Endothelial cell of umbilical vein (primary cell): ENCODE measurements at regions not wholly inside any gene's neighbourhood (a gene's known extent, or its start where the extent isn't known, plus 50 kb on each side); places are given as distances from the start of the nearest gene placed in this dataset.

Experiments
- EZH2 ChIP-seq: IDR thresholded peaks from 2 replicates; pipeline ENCODE4 v1.6.1; 2012; ENCODE audit warnings: borderline replicate concordance, low read depth, mild to moderate bottlenecking, moderate library complexity, low read length, inconsistent platforms; ENCODE audit not compliant: severe bottlenecking
- JUN ChIP-seq: IDR thresholded peaks from 2 replicates; pipeline ENCODE4 v1.6.1; 2011; ENCODE audit warnings: borderline replicate concordance, low read depth; ENCODE audit not compliant: insufficient read length, insufficient read depth
- MYC ChIP-seq: IDR thresholded peaks from one replicate; pipeline ENCODE4 v1.6.1; 2011; ENCODE audit warnings: mild to moderate bottlenecking, low read depth, low read length
- POLR2A ChIP-seq: IDR thresholded peaks from 2 replicates; pipeline ENCODE4 v1.6.1; 2012; ENCODE audit warnings: low read depth, mild to moderate bottlenecking, control low read depth, low read length
- POLR2AphosphoS5 ChIP-seq: IDR thresholded peaks from 2 replicates; pipeline ENCODE4 v1.6.1; 2012; ENCODE audit warnings: low read depth, mild to moderate bottlenecking, control low read depth, low read length, moderate library complexity; ENCODE audit not compliant: insufficient read depth
- TF ChIP-seq, protein P1 (sequence below), 2 donors: IDR thresholded peaks; 1 replicate in 1 of 2; 2 replicates in 1 of 2; pipeline ENCODE4 v1.5.1; 2011; ENCODE audit warnings: low read length in 2 of 2, mild to moderate bottlenecking in 2 of 2, moderate library complexity in 2 of 2, control low read depth in 1 of 2, inconsistent platforms in 1 of 2, low read depth in 1 of 2; ENCODE audit not compliant: insufficient read depth in 1 of 2; ENCODE audit errors: extremely low read depth in 1 of 2

DNA sequence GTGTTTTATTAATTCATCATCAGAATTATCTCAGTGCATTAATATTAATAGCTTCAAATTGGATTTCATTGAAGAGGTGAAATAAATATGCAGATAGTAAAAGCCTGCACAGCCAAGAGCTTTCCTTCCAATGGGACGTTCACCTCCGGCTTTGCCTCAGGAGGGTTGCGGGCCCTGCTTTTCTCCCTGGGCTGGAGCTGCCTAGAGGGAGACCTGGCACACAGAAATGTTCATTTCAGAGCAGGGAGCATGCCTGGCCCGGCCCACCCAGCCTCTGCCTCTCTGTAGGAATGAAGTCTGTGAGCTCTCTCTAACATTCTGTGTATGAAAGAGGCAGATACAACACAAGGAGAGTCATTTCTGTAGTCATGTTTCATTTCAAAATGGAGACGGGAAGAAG is 100.4 kb upstream of the IRX2 start:
- TF ChIP-seq EZH2 (no peak), JUN (no peak), POLR2A (no peak), POLR2AphosphoS5 (no peak), MYC (no peak)
- TF ChIP-seq, protein P1, sequence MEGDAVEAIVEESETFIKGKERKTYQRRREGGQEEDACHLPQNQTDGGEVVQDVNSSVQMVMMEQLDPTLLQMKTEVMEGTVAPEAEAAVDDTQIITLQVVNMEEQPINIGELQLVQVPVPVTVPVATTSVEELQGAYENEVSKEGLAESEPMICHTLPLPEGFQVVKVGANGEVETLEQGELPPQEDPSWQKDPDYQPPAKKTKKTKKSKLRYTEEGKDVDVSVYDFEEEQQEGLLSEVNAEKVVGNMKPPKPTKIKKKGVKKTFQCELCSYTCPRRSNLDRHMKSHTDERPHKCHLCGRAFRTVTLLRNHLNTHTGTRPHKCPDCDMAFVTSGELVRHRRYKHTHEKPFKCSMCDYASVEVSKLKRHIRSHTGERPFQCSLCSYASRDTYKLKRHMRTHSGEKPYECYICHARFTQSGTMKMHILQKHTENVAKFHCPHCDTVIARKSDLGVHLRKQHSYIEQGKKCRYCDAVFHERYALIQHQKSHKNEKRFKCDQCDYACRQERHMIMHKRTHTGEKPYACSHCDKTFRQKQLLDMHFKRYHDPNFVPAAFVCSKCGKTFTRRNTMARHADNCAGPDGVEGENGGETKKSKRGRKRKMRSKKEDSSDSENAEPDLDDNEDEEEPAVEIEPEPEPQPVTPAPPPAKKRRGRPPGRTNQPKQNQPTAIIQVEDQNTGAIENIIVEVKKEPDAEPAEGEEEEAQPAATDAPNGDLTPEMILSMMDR (IDR thresholded peaks at IDR 0.05; ENCODE audit: extremely low read depth in 1 of 2, insufficient read depth in 1 of 2, low read depth in 1 of 2, low read length in 2 of 2), result no peak
